IMR-90 (cell line): ENCODE measurements at regions not wholly inside any gene's neighbourhood (a gene's known extent, or its start where the extent isn't known, plus 50 kb on each side); places are given as distances from the start of the nearest gene placed in this dataset.

Experiments
- ATAC-seq: fragments of 200-7000 bp; cut with Tn5 transposase; 2 replicates; pipeline ENCODE4 v1.9.1; 2020; ENCODE audit warnings: low read depth, mild to moderate bottlenecking, moderate library complexity
- BruUV-seq: library from RNA; stranded (reverse); fragments of 400-500 nt; replicated peaks from 2 replicates; lab custom pipeline; 2021; lab: Mats Ljungman, UMichigan
- CTCF ChIA-PET: fragments of 300-600 bp; formaldehyde crosslinking; extraction: SDS; loops from one replicate; lab custom pipeline; 2021; ENCODE audit warnings: antibody characterized with exemption; lab: Yijun Ruan, JAX
- POLR2A ChIA-PET: fragments of 300-600 bp; sonication (Branson Sonifier 250); formaldehyde crosslinking; loops from one replicate; lab custom pipeline; 2022; ENCODE audit warnings: antibody characterized with exemption; ENCODE audit not compliant: unreplicated experiment; lab: Charles Lee
- DNase-seq: peaks from one replicate; pipeline ENCODE4 v3.0.0; 2013
- H2AFZ ChIP-seq: replicated peaks from 2 replicates; pipeline ENCODE3; 2013; ENCODE audit warnings: low read length, mild to moderate bottlenecking; ENCODE audit not compliant: poor library complexity
- H2AK5ac ChIP-seq: 2 replicates; pipeline ENCODE4 v1.6.1; 2013; ENCODE audit warnings: low read depth, low read length, inconsistent platforms
- H2AK9ac ChIP-seq: replicated peaks from 2 replicates; pipeline ENCODE3; 2013; ENCODE audit warnings: mild to moderate bottlenecking, low read depth, low read length, moderate library complexity; ENCODE audit not compliant: poor library complexity
- H2BK120ac ChIP-seq: 2 replicates; pipeline ENCODE4 v1.6.1; 2013; ENCODE audit warnings: low read depth, low read length, inconsistent platforms
- H2BK15ac ChIP-seq: 3 replicates; pipeline ENCODE4 v1.6.1; 2013; ENCODE audit warnings: low read depth, low read length, inconsistent platforms
- H2BK20ac ChIP-seq: 2 replicates; pipeline ENCODE4 v1.6.1; 2013; ENCODE audit warnings: low read depth, mild to moderate bottlenecking, inconsistent platforms, low read length, moderate library complexity
- H2BK5ac ChIP-seq: 2 replicates; pipeline ENCODE4 v1.6.1; 2013; ENCODE audit warnings: mild to moderate bottlenecking, low read depth, low read length, inconsistent platforms; ENCODE audit not compliant: poor library complexity, severe bottlenecking
- H3K14ac ChIP-seq: replicated peaks from 2 replicates; pipeline ENCODE4 v1.6.1; 2013; ENCODE audit warnings: low read depth, low read length, inconsistent platforms
- H3K18ac ChIP-seq: 2 replicates; pipeline ENCODE4 v1.6.1; 2013; ENCODE audit warnings: low read depth, low read length, control low read depth
- H3K23ac ChIP-seq: 2 replicates; pipeline ENCODE4 v1.6.1; 2013; ENCODE audit warnings: low read depth, low read length, inconsistent platforms
- H3K27ac ChIP-seq: 2 replicates; pipeline ENCODE4 v1.5.1; 2013; ENCODE audit warnings: mild to moderate bottlenecking, control low read depth, low read length; ENCODE audit not compliant: insufficient read depth
- H3K27me3 ChIP-seq: 2 replicates; pipeline ENCODE4 v1.6.1; 2013; ENCODE audit warnings: low read length; ENCODE audit not compliant: control insufficient read depth, insufficient read depth
- H3K36me3 ChIP-seq: 2 replicates; pipeline ENCODE4 v1.6.1; 2013; ENCODE audit warnings: low read length, mixed read lengths; ENCODE audit not compliant: control insufficient read depth, insufficient read depth
- H3K4ac ChIP-seq: 2 replicates; pipeline ENCODE4 v1.6.1; 2013; ENCODE audit warnings: low read depth, low read length, inconsistent platforms
- H3K4me1 ChIP-seq: 2 replicates; pipeline ENCODE4 v1.6.1; 2013; ENCODE audit warnings: low read length, mixed read lengths; ENCODE audit not compliant: control insufficient read depth, insufficient read depth
- H3K4me2 ChIP-seq: 2 replicates; pipeline ENCODE4 v1.6.1; 2013; ENCODE audit warnings: low read depth, mild to moderate bottlenecking, control low read depth, low read length, moderate library complexity
- H3K4me3 ChIP-seq: 2 replicates; pipeline ENCODE4 v1.5.1; 2013; ENCODE audit warnings: low read depth, mild to moderate bottlenecking, control low read depth, low read length, moderate library complexity; ENCODE audit not compliant: insufficient read depth
- H3K56ac ChIP-seq: 2 replicates; pipeline ENCODE4 v1.6.1; 2013; ENCODE audit warnings: low read length, inconsistent platforms; ENCODE audit not compliant: insufficient read depth; ENCODE audit errors: extremely low read depth
- H3K79me1 ChIP-seq, 2 experiments: 2 replicates each; pipeline ENCODE4 v1.6.1; 2013; ENCODE audit warnings: low read length in 2 of 2, inconsistent platforms in 1 of 2, low read depth in 1 of 2
- H3K9ac ChIP-seq: 2 replicates; pipeline ENCODE4 v1.6.1; 2013; ENCODE audit warnings: low read depth, low read length, control low read depth
- H3K9me1 ChIP-seq: 2 replicates; pipeline ENCODE4 v1.6.1; 2013; ENCODE audit warnings: low read length, inconsistent platforms; ENCODE audit not compliant: insufficient read depth
- H3K9me3 ChIP-seq: 2 replicates; pipeline ENCODE4 v1.6.1; 2013; ENCODE audit warnings: low read length; ENCODE audit not compliant: control insufficient read depth, insufficient read depth
- H4K20me1 ChIP-seq: 2 replicates; pipeline ENCODE4 v1.6.1; 2013; ENCODE audit warnings: low read length, inconsistent platforms; ENCODE audit not compliant: insufficient read depth
- H4K5ac ChIP-seq: 2 replicates; pipeline ENCODE4 v1.6.1; 2013; ENCODE audit warnings: mild to moderate bottlenecking, low read depth, low read length, control low read depth
- H4K8ac ChIP-seq, 2 experiments: 2 replicates each; pipeline ENCODE4 v1.6.1; 2013; ENCODE audit warnings: low read depth in 2 of 2, low read length in 2 of 2, control low read depth in 1 of 2, inconsistent platforms in 1 of 2
- H4K91ac ChIP-seq: 2 replicates; pipeline ENCODE4 v1.6.1; 2013; ENCODE audit warnings: low read depth, low read length, inconsistent platforms; ENCODE audit not compliant: insufficient read depth
- BHLHE40 ChIP-seq: fragments of 150-350 bp; IDR thresholded peaks from 2 replicates; pipeline ENCODE4 v1.6.1; 2016; ENCODE audit warnings: mild to moderate bottlenecking, low read depth, low read length
- CEBPB ChIP-seq: IDR thresholded peaks from 2 replicates; pipeline ENCODE4 v1.6.1; 2012; ENCODE audit warnings: low read depth, low read length, improper control_type of control experiment
- CHD1 ChIP-seq: IDR thresholded peaks from 2 replicates; pipeline ENCODE4 v1.6.1; 2012; ENCODE audit warnings: low read depth, low read length, improper control_type of control experiment
- ELK1 ChIP-seq: fragments of 150-350 bp; IDR thresholded peaks from 2 replicates; pipeline ENCODE4 v1.6.1; 2016; ENCODE audit warnings: low read depth, mild to moderate bottlenecking, low read length, moderate library complexity, borderline replicate concordance
- FOS ChIP-seq: fragments of 150-350 bp; IDR thresholded peaks from 2 replicates; pipeline ENCODE4 v1.6.1; 2016; ENCODE audit warnings: low read depth, low read length
- MAZ ChIP-seq: IDR thresholded peaks from 2 replicates; pipeline ENCODE4 v1.6.1; 2012; ENCODE audit warnings: low read depth, mild to moderate bottlenecking, low read length, improper control_type of control experiment, moderate library complexity, borderline replicate concordance
- MXI1 ChIP-seq: IDR thresholded peaks from 2 replicates; pipeline ENCODE4 v1.6.1; 2012; ENCODE audit warnings: low read depth, mild to moderate bottlenecking, low read length, moderate library complexity, borderline replicate concordance
- NFE2L2 ChIP-seq: fragments of 150-350 bp; IDR thresholded peaks from 2 replicates; pipeline ENCODE4 v1.6.1; 2016; ENCODE audit warnings: low read depth, mild to moderate bottlenecking, low read length
- POLR2A ChIP-seq: IDR thresholded peaks from 2 replicates; pipeline ENCODE4 v1.6.1; 2012; ENCODE audit warnings: mild to moderate bottlenecking, low read depth, low read length
- RCOR1 ChIP-seq: IDR thresholded peaks from 2 replicates; pipeline ENCODE4 v1.6.1; 2012; ENCODE audit warnings: mild to moderate bottlenecking, low read length, improper control_type of control experiment; ENCODE audit not compliant: insufficient replicate concordance
- RFX5 ChIP-seq: IDR thresholded peaks from 2 replicates; pipeline ENCODE4 v1.8.0; 2012; ENCODE audit warnings: low read depth, mild to moderate bottlenecking, low read length, moderate library complexity
- SMC3 ChIP-seq: fragments of 150-350 bp; IDR thresholded peaks from 2 replicates; pipeline ENCODE4 v1.6.1; 2016; ENCODE audit warnings: low read depth, mild to moderate bottlenecking, antibody characterized with exemption, low read length, moderate library complexity
- USF2 ChIP-seq: fragments of 150-350 bp; IDR thresholded peaks from 2 replicates; pipeline ENCODE4 v1.6.1; 2017; ENCODE audit warnings: mild to moderate bottlenecking, antibody characterized with exemption, low read length, low read depth
- WGBS, 2 experiments: methylation state at CpG; one replicate each; pipeline versions ENCODE4 v1.1.5 to v1.1.7; 2013; ENCODE audit warnings: missing lambda C conversion rate in 2 of 2; ENCODE audit not compliant: insufficient read length in 1 of 2; ENCODE audit errors: extremely low coverage in 2 of 2; 5-methylcytosine and 5-hydroxymethylcytosine counted together
- dilution Hi-C: fragments of 300-500 bp; cut with HindIII; formaldehyde crosslinking; loops from one replicate; pipeline ENCODE4 v1.14.3; 2018; ENCODE audit warnings: low sequenced_read_pairs; ENCODE audit not compliant: unreplicated experiment
- in situ Hi-C: fragments of 300-500 bp; cut with MboI; formaldehyde crosslinking; loops from 3 replicates; pipeline ENCODE4 v1.14.3; 2019; ENCODE audit warnings: low sequenced_read_pairs, inconsistent platforms, mixed read lengths
- intact Hi-C: fragments of 100-400 bp; cut with micrococcal nuclease; formaldehyde crosslinking; loops from 2 replicates; pipeline ENCODE4 v1.10.0; 2022

GRCh38 chr3:177629276-177629675 lies 432.0 kb upstream of the TBL1XR1 start:
- H2BK120ac ChIP-seq: no peak overlapping the region
- in situ Hi-C loops: no loop called here
- H3K4me3 ChIP-seq: no peak overlapping the region
- H3K56ac ChIP-seq: no peak overlapping the region
- no peak overlapping the region for H2AK9ac ChIP-seq
- no peaks in the 10 kb centered on the region for H3K9me1 ChIP-seq
- H3K27ac ChIP-seq: no peak overlapping the region
- H3K4me1 ChIP-seq: peaks cover 2% of the 10 kb centered on the region
- intact Hi-C loops: no loop called here
- no peak overlapping the region for H4K91ac ChIP-seq
- H3K79me1 ChIP-seq: no peaks in the 10 kb centered on the region
- H4K5ac ChIP-seq: no peak overlapping the region
- POLR2A ChIA-PET: no interaction called here
- 0 out of 2 replicates have a peak overlapping the region, but pooled peaks have one; percentile 14 for H3K14ac ChIP-seq
- H3K27me3 ChIP-seq: no peaks in the 10 kb centered on the region
- TF ChIP-seq MAZ (no peak), USF2 (no peak), SMC3 (no peak), CEBPB (no peak), BHLHE40 (no peak), CHD1 (no peak), FOS (no peak), RFX5 (no peak), ELK1 (no peak), NFE2L2 (no peak), POLR2A (no peak), MXI1 (no peak), RCOR1 (no peak)
- H2AFZ ChIP-seq: no peak overlapping the region
- H4K8ac ChIP-seq: no peak overlapping the region; a peak in 1 of 4 replicates
- no CpG with 5 or more reads among the region's 3 CpGs for WGBS, 2 experiments
- DNase-seq (no peak), ATAC-seq (no peak)
- H2BK20ac ChIP-seq: peak overlapping the region; percentile 25; the same call in 1 of the 2 replicates
- no peaks in the 10 kb centered on the region for H4K20me1 ChIP-seq
- no peak overlapping the region for H2AK5ac ChIP-seq
- peaks cover 2% of the 10 kb centered on the region; the same call in 1 of the 2 replicates for H3K9me3 ChIP-seq
- no peaks in the 10 kb centered on the region for H3K36me3 ChIP-seq
- H3K4ac ChIP-seq: no peak overlapping the region
- no peak overlapping the region for H3K4me2 ChIP-seq
- no peak overlapping the region for H2BK5ac ChIP-seq
- no peak overlapping the region for H3K18ac ChIP-seq
- no TSS peak for BruUV-seq
- CTCF ChIA-PET: interaction anchor here (0.6 kb wide), 1 partner anchor 224 kb away, joined by 7 read pairs; no protein-coding TSS in a partner anchor
- H2BK15ac ChIP-seq: no peak overlapping the region
- no peak overlapping the region for H3K23ac ChIP-seq
- dilution Hi-C loops: no loop called here
- H3K9ac ChIP-seq: no peak overlapping the region
